Mammary epithelial cell (primary cell): ENCODE measurements at regions not wholly inside any gene's neighbourhood (a gene's known extent, or its start where the extent isn't known, plus 50 kb on each side); places are given as distances from the start of the nearest gene placed in this dataset.

Experiments
- CTCF ChIP-seq, 2 donors: IDR thresholded peaks in 1 of 2; conservative IDR thresholded peaks in 1 of 2; 2 replicates each; pipeline ENCODE4 v1.5.1; 2011 to 2012; ENCODE audit warnings: inconsistent platforms in 2 of 2, low read length in 2 of 2, mild to moderate bottlenecking in 2 of 2, control low read depth in 1 of 2, low read depth in 1 of 2; ENCODE audit not compliant: insufficient read depth in 1 of 2; ENCODE audit errors: extremely low read depth in 1 of 2
- EZH2 ChIP-seq: IDR thresholded peaks from 2 replicates; pipeline ENCODE4 v1.6.1; 2012; ENCODE audit warnings: low read length, inconsistent platforms, borderline replicate concordance

GRCh38 chr12:131241517-131241916 lies 287.8 kb downstream of the ADGRD1 start:
- no peak for TF ChIP-seq CTCF (conservative IDR thresholded peaks at IDR 0.05 in 1 of 2, IDR thresholded peaks at IDR 0.05 in 1 of 2; ENCODE audit: extremely low read depth in 1 of 2, insufficient read depth in 1 of 2, low read depth in 1 of 2, low read length in 2 of 2)
- TF ChIP-seq EZH2: no peak
